ENCODE measurements at regions not wholly inside any gene's neighbourhood (a gene's known extent, or its start where the extent isn't known, plus 50 kb on each side); places are given as distances from the start of the nearest gene placed in this dataset.

GRCh38 chr5:18778225-18778624 is 1144.0 kb downstream of the TAF11L14 start:
- no peaks in the 10 kb centered on the region for H3K4me1 ChIP-seq (ENCODE audit: insufficient read depth, low read length)
- H3K27me3 ChIP-seq (ENCODE audit: insufficient read depth, low read length, poor library complexity), result no peaks in the 10 kb centered on the region
- no peak overlapping the region for H3K4me2 ChIP-seq (ENCODE audit: insufficient read depth, low read length)
- TF ChIP-seq CTCF (IDR thresholded peaks at IDR 0.05; ENCODE audit: borderline replicate concordance, extremely low read depth, low read length, poor library complexity, severe bottlenecking), result no peak
- no peak for TF ChIP-seq EZH2 (IDR thresholded peaks at IDR 0.05; ENCODE audit: borderline replicate concordance, low read depth, low read length, severe bottlenecking)
- H3K79me2 ChIP-seq (ENCODE audit: insufficient read depth, low read length), result no peaks in the 10 kb centered on the region
- no peaks in the 10 kb centered on the region for H3K9me3 ChIP-seq (ENCODE audit: insufficient read depth, low read length, severe bottlenecking)
- DNase-seq (no peak), ATAC-seq (ENCODE audit: insufficient read depth, low read depth) (no peak)
- H3K27ac ChIP-seq (ENCODE audit: low read length), result no peak overlapping the region
- no peaks in the 10 kb centered on the region for H4K20me1 ChIP-seq (ENCODE audit: insufficient read depth, low read length)
- H3K36me3 ChIP-seq (ENCODE audit: insufficient read depth, low read length), result no peaks in the 10 kb centered on the region
- no peak overlapping the region for H3K9ac ChIP-seq (ENCODE audit: low read depth, low read length)
- no peak overlapping the region for H3K4me3 ChIP-seq (ENCODE audit: low read depth in 1 of 2, low read length in 2 of 2)
- no peak overlapping the region for H2AFZ ChIP-seq (ENCODE audit: low read depth, low read length)

DNA sequence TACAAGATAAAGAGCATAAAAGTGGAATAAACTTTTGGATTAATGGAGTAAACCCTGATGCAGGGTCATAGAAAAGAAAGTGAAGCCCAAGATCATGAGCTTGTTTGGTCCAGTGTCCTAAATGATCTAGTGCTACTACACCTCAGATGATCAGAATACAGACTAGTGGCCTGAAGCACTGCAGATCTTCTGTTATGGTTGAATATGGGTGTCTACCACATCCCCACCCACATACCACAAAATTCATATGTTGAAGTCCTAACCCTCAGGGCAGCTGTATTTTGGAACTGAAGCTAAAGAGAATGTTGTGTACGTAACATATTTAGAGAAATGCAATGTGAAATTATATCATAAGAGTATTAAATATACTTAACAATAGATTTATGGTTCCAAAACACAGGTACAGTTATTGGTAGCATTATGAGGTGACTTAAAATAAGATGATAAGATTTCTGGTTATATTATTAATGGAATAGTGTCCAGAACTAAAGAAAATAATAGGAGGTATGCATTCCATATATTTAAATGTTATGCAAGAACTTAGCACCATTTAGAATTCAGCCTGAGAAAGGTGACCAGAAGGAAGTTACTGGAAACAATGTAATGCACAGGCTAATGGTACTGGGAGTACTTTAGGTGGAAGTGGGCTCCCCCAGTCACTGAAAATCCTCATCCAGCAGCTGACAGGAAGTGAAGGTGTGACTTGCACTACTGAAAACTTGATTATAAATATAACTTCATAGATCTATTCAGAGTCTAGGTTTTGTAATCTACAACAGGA is 1155.1 kb downstream of the TAF11L14 start:
- H4K20me1 ChIP-seq (ENCODE audit: insufficient read depth, low read length), result no peaks in the 10 kb centered on the region
- H3K9ac ChIP-seq (ENCODE audit: low read depth, low read length), result no peak overlapping the region
- TF ChIP-seq CTCF (IDR thresholded peaks at IDR 0.05; ENCODE audit: borderline replicate concordance, extremely low read depth, low read length, poor library complexity, severe bottlenecking), result no peak
- no peak for TF ChIP-seq EZH2 (IDR thresholded peaks at IDR 0.05; ENCODE audit: borderline replicate concordance, low read depth, low read length, severe bottlenecking)
- H3K27ac ChIP-seq (ENCODE audit: low read length), result no peak overlapping the region
- no peak overlapping the region for H3K4me2 ChIP-seq (ENCODE audit: insufficient read depth, low read length)
- H3K36me3 ChIP-seq (ENCODE audit: insufficient read depth, low read length), result no peaks in the 10 kb centered on the region
- H3K9me3 ChIP-seq (ENCODE audit: insufficient read depth, low read length, severe bottlenecking), result peaks cover 3% of the 10 kb centered on the region
- ATAC-seq (ENCODE audit: insufficient read depth, low read depth), result no peak
- H3K4me1 ChIP-seq (ENCODE audit: insufficient read depth, low read length), result no peaks in the 10 kb centered on the region
- no peak overlapping the region for H2AFZ ChIP-seq (ENCODE audit: low read depth, low read length)
- no peaks in the 10 kb centered on the region for H3K79me2 ChIP-seq (ENCODE audit: insufficient read depth, low read length)
- DNase-seq, result no peak
- no peak overlapping the region for H3K4me3 ChIP-seq (ENCODE audit: low read depth in 1 of 2, low read length in 2 of 2)
- H3K27me3 ChIP-seq (ENCODE audit: insufficient read depth, low read length, poor library complexity), result no peaks in the 10 kb centered on the region

DNA sequence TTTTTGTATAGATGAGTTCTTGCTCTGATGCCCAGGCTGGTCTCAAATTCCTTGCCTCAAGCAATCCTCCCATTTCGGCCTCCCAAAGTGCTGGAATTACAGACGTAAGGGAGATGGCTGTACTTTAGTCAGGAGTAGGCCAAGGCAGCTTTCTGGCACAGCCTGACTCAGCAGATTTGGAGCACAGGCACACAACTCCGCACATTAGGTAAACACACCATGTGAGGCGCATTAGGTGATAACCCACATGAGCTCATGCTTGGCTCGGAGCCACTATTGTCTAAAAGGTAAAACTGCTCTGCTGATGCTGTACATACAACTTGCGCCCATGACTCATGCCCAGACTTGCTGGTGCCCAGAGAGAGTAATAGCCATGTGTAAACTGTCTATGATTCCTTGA is 1157.9 kb downstream of the TAF11L14 start:
- ATAC-seq (ENCODE audit: insufficient read depth, low read depth) (no peak), DNase-seq (no peak)
- Histone ChIP-seq H3K79me2 (ENCODE audit: insufficient read depth, low read length) (no peaks in the 10 kb centered on the region), H3K27me3 (ENCODE audit: insufficient read depth, low read length, poor library complexity) (no peaks in the 10 kb centered on the region), H3K4me2 (ENCODE audit: insufficient read depth, low read length) (no peak overlapping the region), H2AFZ (ENCODE audit: low read depth, low read length) (no peak overlapping the region), H3K27ac (ENCODE audit: low read length) (no peak overlapping the region), H3K4me3 (ENCODE audit: low read depth in 1 of 2, low read length in 2 of 2) (no peak overlapping the region), H4K20me1 (ENCODE audit: insufficient read depth, low read length) (no peaks in the 10 kb centered on the region), H3K9ac (ENCODE audit: low read depth, low read length) (no peak overlapping the region), H3K9me3 (ENCODE audit: insufficient read depth, low read length, severe bottlenecking) (peaks cover 3% of the 10 kb centered on the region), H3K4me1 (ENCODE audit: insufficient read depth, low read length) (no peaks in the 10 kb centered on the region), H3K36me3 (ENCODE audit: insufficient read depth, low read length) (no peaks in the 10 kb centered on the region)
- TF ChIP-seq EZH2 (IDR thresholded peaks at IDR 0.05; ENCODE audit: borderline replicate concordance, low read depth, low read length, severe bottlenecking), result no peak
- TF ChIP-seq CTCF (IDR thresholded peaks at IDR 0.05; ENCODE audit: borderline replicate concordance, extremely low read depth, low read length, poor library complexity, severe bottlenecking), result no peak

Measured in DND-41 (cell line).